ENCODE measurements at regions not wholly inside any gene's neighbourhood (a gene's known extent, or its start where the extent isn't known, plus 50 kb on each side); places are given as distances from the start of the nearest gene placed in this dataset.

- no peak for TF ChIP-seq CTCF (IDR thresholded peaks at IDR 0.05)
- no peak for TF ChIP-seq EP300 (IDR thresholded peaks at IDR 0.05)
- TF ChIP-seq POLR2A (IDR thresholded peaks at IDR 0.05) = no peak
- TF ChIP-seq POLR2AphosphoS5 (IDR thresholded peaks at IDR 0.05) = no peak
- H3K27ac ChIP-seq = no peak overlapping the region
- DNase-seq (no peak), ATAC-seq (ENCODE audit: low FRiP score in 2 of 2) (no peak)
- H3K9me3 ChIP-seq = no peaks in the 10 kb centered on the region
- H3K36me3 ChIP-seq = no peaks in the 10 kb centered on the region
- H3K4me1 ChIP-seq = no peaks in the 10 kb centered on the region
- H3K27me3 ChIP-seq = no peaks in the 10 kb centered on the region
- WGBS, 2 donors = 96 to 100% methylated on average over 1 of the region's 1 CpG
- H3K4me3 ChIP-seq = no peak overlapping the region
Measured at GRCh38 chr7:91543646-91544045, 279.4 kb downstream of the FZD1 start.

GRCh38 chr7:91549878-91550277 is 285.6 kb downstream of the FZD1 start:
- ATAC-seq (ENCODE audit: low FRiP score in 2 of 2) = no peak
- TF ChIP-seq POLR2AphosphoS5 (IDR thresholded peaks at IDR 0.05) (no peak), CTCF (IDR thresholded peaks at IDR 0.05) (no peak), EP300 (IDR thresholded peaks at IDR 0.05) (no peak), POLR2A (IDR thresholded peaks at IDR 0.05) (no peak)
- Histone ChIP-seq H3K4me1 (no peaks in the 10 kb centered on the region), H3K27ac (no peak overlapping the region), H3K9me3 (no peaks in the 10 kb centered on the region), H3K4me3 (no peak overlapping the region), H3K27me3 (no peaks in the 10 kb centered on the region), H3K36me3 (no peaks in the 10 kb centered on the region)
- DNase-seq = no peak
- 83 to 93% methylated on average over 1 of the region's 1 CpG for WGBS, 2 donors

GRCh38 chr7:91550931-91551330 is 286.7 kb downstream of the FZD1 start:
- ATAC-seq (ENCODE audit: low FRiP score in 2 of 2) (no peak), DNase-seq (no peak)
- WGBS, 2 donors = 62 to 64% methylated on average over 1 of the region's 1 CpG

GRCh38 chr7:91551377-91552175 is 287.3 kb downstream of the FZD1 start:
- WGBS, 2 donors = 74 to 77% methylated on average over 5 of the region's 5 CpGs

More at GRCh38 chr7:91550931-91551330, 286.7 kb downstream of the FZD1 start:
- Histone ChIP-seq H3K27ac (no peak overlapping the region), H3K27me3 (no peaks in the 10 kb centered on the region), H3K36me3 (no peaks in the 10 kb centered on the region), H3K9me3 (no peaks in the 10 kb centered on the region), H3K4me1 (no peaks in the 10 kb centered on the region), H3K4me3 (no peak overlapping the region)
- TF ChIP-seq POLR2A (IDR thresholded peaks at IDR 0.05) (no peak), CTCF (IDR thresholded peaks at IDR 0.05) (no peak), EP300 (IDR thresholded peaks at IDR 0.05) (no peak), POLR2AphosphoS5 (IDR thresholded peaks at IDR 0.05) (no peak)

More at GRCh38 chr7:91551377-91552175, 287.3 kb downstream of the FZD1 start:
- DNase-seq (no peak), ATAC-seq (ENCODE audit: low FRiP score in 2 of 2) (no peak)
- TF ChIP-seq EP300 (IDR thresholded peaks at IDR 0.05) (no peak), POLR2AphosphoS5 (IDR thresholded peaks at IDR 0.05) (no peak), POLR2A (IDR thresholded peaks at IDR 0.05) (no peak), CTCF (IDR thresholded peaks at IDR 0.05) (no peak)
- Histone ChIP-seq H3K4me1 (no peaks in the 10 kb centered on the region), H3K9me3 (no peaks in the 10 kb centered on the region), H3K4me3 (no peak overlapping the region), H3K27ac (no peak overlapping the region), H3K36me3 (no peaks in the 10 kb centered on the region), H3K27me3 (no peaks in the 10 kb centered on the region)
